CD14-positive monocyte (primary cell): ENCODE measurements at regions not wholly inside any gene's neighbourhood (a gene's known extent, or its start where the extent isn't known, plus 50 kb on each side); places are given as distances from the start of the nearest gene placed in this dataset.

Source experiments
- DNase-seq, 3 donors: peaks; one replicate each; pipeline ENCODE4 v3.0.0-alpha.2; 2011 to 2022
- H2AFZ ChIP-seq: 2 replicates; pipeline ENCODE4 v1.6.0; 2012; ENCODE audit warnings: mild to moderate bottlenecking, low read depth, low read length, inconsistent platforms; ENCODE audit not compliant: insufficient read depth, poor library complexity, severe bottlenecking
- H3K27ac ChIP-seq, 2 donors: 1 replicate in 1 of 2; 2 replicates in 1 of 2; pipeline ENCODE4 v1.5.1; 2012 to 2013; ENCODE audit warnings: low read length in 2 of 2, control low read depth in 1 of 2, inconsistent platforms in 1 of 2, low read depth in 1 of 2, mild to moderate bottlenecking in 1 of 2
- H3K27me3 ChIP-seq, 2 donors: one replicate each; pipeline versions ENCODE4 v1.6.0 to v1.6.1; 2011 to 2013; ENCODE audit warnings: low read length in 2 of 2; ENCODE audit not compliant: control insufficient read depth in 2 of 2, insufficient read depth in 2 of 2
- H3K36me3 ChIP-seq, 2 donors: replicated peaks in 1 of 2; 1 replicate in 1 of 2; 2 replicates in 1 of 2; pipeline versions ENCODE4 v1.5.1 to v1.6.1; 2012 to 2013; ENCODE audit warnings: low read length in 2 of 2, control low read depth in 1 of 2, inconsistent platforms in 1 of 2, mild to moderate bottlenecking in 1 of 2; ENCODE audit not compliant: insufficient read depth in 2 of 2, control insufficient read depth in 1 of 2
- H3K4me1 ChIP-seq, 2 donors: 1 replicate in 1 of 2; 2 replicates in 1 of 2; pipeline versions ENCODE4 v1.5.1 to v1.6.1; 2012 to 2013; ENCODE audit warnings: low read length in 2 of 2, control low read depth in 1 of 2, inconsistent platforms in 1 of 2, mild to moderate bottlenecking in 1 of 2, moderate library complexity in 1 of 2; ENCODE audit not compliant: insufficient read depth in 2 of 2, control insufficient read depth in 1 of 2
- H3K4me2 ChIP-seq: replicated peaks from 2 replicates; pipeline ENCODE3; 2012; ENCODE audit warnings: low read length, moderate library complexity, mild to moderate bottlenecking; ENCODE audit not compliant: poor library complexity, severe bottlenecking; ENCODE audit errors: extremely low read depth
- H3K4me3 ChIP-seq, 3 experiments: fragments of 200-600 bp in 1 of 3; sonication (generic) in 1 of 3; replicated peaks in 1 of 3; 1 replicate in 2 of 3; 2 replicates in 1 of 3; pipeline ENCODE4 v1.5.1; 2011 to 2013; ENCODE audit warnings: low read length in 3 of 3, mild to moderate bottlenecking in 3 of 3, control low read depth in 2 of 3, low read depth in 2 of 3, inconsistent platforms in 1 of 3, moderate library complexity in 1 of 3
- H3K79me2 ChIP-seq: 2 replicates; pipeline ENCODE4 v1.6.0; 2012; ENCODE audit warnings: mild to moderate bottlenecking, control low read depth, inconsistent platforms, low read length, moderate library complexity; ENCODE audit not compliant: insufficient read depth
- H3K9ac ChIP-seq: 2 replicates; pipeline ENCODE4 v1.6.0; 2017; ENCODE audit warnings: low read length, mild to moderate bottlenecking; ENCODE audit not compliant: insufficient read depth, poor library complexity, severe bottlenecking
- H3K9me3 ChIP-seq, 2 donors: replicated peaks in 1 of 2; 1 replicate in 1 of 2; 2 replicates in 1 of 2; pipeline versions ENCODE4 v1.5.1 to v1.6.1; 2012 to 2013; ENCODE audit warnings: low read length in 2 of 2, control low read depth in 1 of 2; ENCODE audit not compliant: control insufficient read depth in 1 of 2, insufficient read depth in 1 of 2
- H4K20me1 ChIP-seq: 2 replicates; pipeline ENCODE4 v1.6.0; 2012; ENCODE audit warnings: mild to moderate bottlenecking, low read length, control low read depth, moderate library complexity; ENCODE audit not compliant: insufficient read depth
- H3K27ac Mint-ChIP-seq, 7 donors: one replicate each; pipeline ENCODE4 v1.8.0; 2020; ENCODE audit warnings: mild to moderate bottlenecking in 7 of 7, mixed read lengths in 7 of 7, moderate library complexity in 6 of 7, inconsistent platforms in 2 of 7
- H3K27me3 Mint-ChIP-seq, 3 donors: one replicate each; pipeline ENCODE4 v1.8.0; 2021 to 2022; ENCODE audit warnings: low read depth in 3 of 3, mild to moderate bottlenecking in 3 of 3, mixed read lengths in 3 of 3, moderate library complexity in 3 of 3, inconsistent platforms in 1 of 3
- H3K36me3 Mint-ChIP-seq, 2 donors: one replicate each; pipeline ENCODE4 v1.8.0; 2020; ENCODE audit warnings: mixed read lengths in 2 of 2, inconsistent platforms in 1 of 2, mild to moderate bottlenecking in 1 of 2
- H3K4me1 Mint-ChIP-seq: one replicate; pipeline ENCODE4 v1.8.0; 2020; ENCODE audit warnings: mild to moderate bottlenecking, mixed read lengths
- H3K4me3 Mint-ChIP-seq, 2 donors: one replicate each; pipeline ENCODE4 v1.8.0; 2020; ENCODE audit warnings: mild to moderate bottlenecking in 2 of 2, mixed read lengths in 2 of 2, moderate library complexity in 1 of 2
- H3K9me3 Mint-ChIP-seq, 7 donors: one replicate each; pipeline ENCODE4 v1.8.0; 2020 to 2022; ENCODE audit warnings: mixed read lengths in 7 of 7, mild to moderate bottlenecking in 6 of 7, moderate library complexity in 6 of 7, inconsistent platforms in 2 of 7
- CTCF ChIP-seq: fragments of 200-600 bp; IDR thresholded peaks from one replicate; pipeline ENCODE4 v1.8.0; 2022; ENCODE audit warnings: antibody characterized with exemption, mild to moderate bottlenecking
- WGBS: methylation state at CpG from one replicate; pipeline ENCODE4 v1.1.5; 2013; ENCODE audit warnings: missing lambda C conversion rate; ENCODE audit not compliant: insufficient coverage; 5-methylcytosine and 5-hydroxymethylcytosine counted together
- intact Hi-C, 2 donors: fragments of 100-400 bp; cut with micrococcal nuclease; formaldehyde crosslinking; loops; one replicate each; pipeline versions ENCODE4 v1.15.0 to v1.15.1; 2023

- H3K9me3 Mint-ChIP-seq: peaks cover 0 to 8% (median 2%) of the 10 kb centered on the region in 7 donors
- no peak for TF ChIP-seq CTCF
- H3K27ac Mint-ChIP-seq: peak overlapping the region in 1 of 7 donors; percentile 36
- intact Hi-C loops: no loop called here
- Histone ChIP-seq H3K27ac (no peak overlapping the region), H4K20me1 (no peaks in the 10 kb centered on the region), H3K4me1 (no peaks in the 10 kb centered on the region), H3K4me3 (no peak overlapping the region), H3K36me3 (no peaks in the 10 kb centered on the region), H2AFZ (no peak overlapping the region), H3K27me3 (no peaks in the 10 kb centered on the region), H3K9me3 (peaks cover 0 to 5% of the 10 kb centered on the region in 2 donors), H3K4me2 (no peak overlapping the region), H3K9ac (no peak overlapping the region), H3K79me2 (no peaks in the 10 kb centered on the region)
- DNase-seq: no peak
- no peaks in the 10 kb centered on the region for H3K4me1 Mint-ChIP-seq
- 100% methylated on average over 2 of the region's 4 CpGs for WGBS
- peaks cover 0 to 1% (median 0%) of the 10 kb centered on the region in 3 donors for H3K27me3 Mint-ChIP-seq
- no peaks in the 10 kb centered on the region for H3K36me3 Mint-ChIP-seq
- H3K4me3 Mint-ChIP-seq: no peak overlapping the region
Measured at GRCh38 chr20:10978019-10978702, 304.4 kb upstream of the JAG1 start.

- no peak for DNase-seq
- H3K4me3 ChIP-seq: no peak overlapping the region
- peaks cover 0 to 8% (median 4%) of the 10 kb centered on the region in 7 donors for H3K9me3 Mint-ChIP-seq
- no peaks in the 10 kb centered on the region for H3K4me1 Mint-ChIP-seq
- H3K27me3 Mint-ChIP-seq: peaks cover 0 to 1% (median 0%) of the 10 kb centered on the region in 3 donors
- no peaks in the 10 kb centered on the region for H3K36me3 ChIP-seq
- no peak overlapping the region for H3K27ac ChIP-seq
- H3K9me3 ChIP-seq: peaks cover 0 to 5% of the 10 kb centered on the region in 2 donors
- no peaks in the 10 kb centered on the region for H3K79me2 ChIP-seq
- TF ChIP-seq CTCF: no peak
- H4K20me1 ChIP-seq: no peaks in the 10 kb centered on the region
- H3K27ac Mint-ChIP-seq: no peak overlapping the region
- no peak overlapping the region for H3K4me2 ChIP-seq
- 80% methylated on average over 1 of the region's 5 CpGs for WGBS
- no peak overlapping the region for H2AFZ ChIP-seq
- H3K27me3 ChIP-seq: no peaks in the 10 kb centered on the region
- intact Hi-C loops: no loop called here
- H3K36me3 Mint-ChIP-seq: no peaks in the 10 kb centered on the region
- H3K4me3 Mint-ChIP-seq: no peak overlapping the region
- H3K9ac ChIP-seq: no peak overlapping the region
- no peaks in the 10 kb centered on the region for H3K4me1 ChIP-seq
Measured at GRCh38 chr20:10978713-10979112, 304.9 kb upstream of the JAG1 start.
